22Rv1 (cell line): ENCODE measurements at regions not wholly inside any gene's neighbourhood (a gene's known extent, or its start where the extent isn't known, plus 50 kb on each side); places are given as distances from the start of the nearest gene placed in this dataset.
"Not testable (repeated sequence)": the region's sequence is repeated elsewhere in the genome, so short reads cannot be mapped to it uniquely, and the experiment has no call there.

Experiments used
- H3K27ac ChIP-seq: fragments of 450-650 bp; 2 replicates; pipeline ENCODE4 v1.5.1; 2017
- CTCF ChIP-seq: fragments of 450-650 bp; IDR thresholded peaks from 2 replicates; pipeline ENCODE4 v1.5.1; 2017; ENCODE audit warnings: mild to moderate bottlenecking
- ZFX ChIP-seq: fragments of 450-650 bp; IDR thresholded peaks from 2 replicates; pipeline ENCODE4 v1.6.1; 2017; ENCODE audit warnings: antibody characterized with exemption, borderline replicate concordance

GRCh38 chr2:47697000-47697601, 85.8 kb upstream of the MSH6 start:
- no peak for TF ChIP-seq CTCF
- no peak for TF ChIP-seq ZFX
- H3K27ac ChIP-seq: no peak overlapping the region

- TF ChIP-seq CTCF: no peak
- TF ChIP-seq ZFX: no peak
- no peak overlapping the region for H3K27ac ChIP-seq
Measured at GRCh38 chr2:47696478-47696831, 86.5 kb upstream of the MSH6 start.

GRCh38 chr2:47695800-47696477, 87.0 kb upstream of the MSH6 start:
- TF ChIP-seq CTCF (no peak), ZFX (no peak)
- H3K27ac ChIP-seq: no peak overlapping the region

GRCh38 chr2:47694451-47694850, 88.5 kb upstream of the MSH6 start:
- H3K27ac ChIP-seq: not testable (repeated sequence)

GRCh38 chr2:47690706-47691325, 92.1 kb upstream of the MSH6 start:
- not testable (repeated sequence) for H3K27ac ChIP-seq

- no peak for TF ChIP-seq ZFX
- TF ChIP-seq CTCF: no peak
- H3K27ac ChIP-seq: no peak overlapping the region
Measured at GRCh38 chr2:47690132-47690531, 92.8 kb upstream of the MSH6 start.

GRCh38 chr2:47689118-47689517, 93.8 kb upstream of the MSH6 start:
- H3K27ac ChIP-seq: not testable (repeated sequence)

GRCh38 chr2:47688561-47688960, 94.4 kb upstream of the MSH6 start:
- TF ChIP-seq CTCF (no peak), ZFX (no peak)
- no peak overlapping the region for H3K27ac ChIP-seq

GRCh38 chr2:47687856-47688255, 95.1 kb upstream of the MSH6 start:
- H3K27ac ChIP-seq: no peak overlapping the region
- no peak for TF ChIP-seq ZFX
- TF ChIP-seq CTCF: no peak
